GM18511 (cell line): ENCODE measurements at regions not wholly inside any gene's neighbourhood (a gene's known extent, or its start where the extent isn't known, plus 50 kb on each side); places are given as distances from the start of the nearest gene placed in this dataset.

Experiments
- ATAC-seq: cut with Tn5 transposase; IDR thresholded peaks from one replicate; pipeline ENCODE4 v1.9.1; 2021; ENCODE audit warnings: mild to moderate bottlenecking, moderate library complexity; ENCODE audit not compliant: unreplicated experiment

DNA sequence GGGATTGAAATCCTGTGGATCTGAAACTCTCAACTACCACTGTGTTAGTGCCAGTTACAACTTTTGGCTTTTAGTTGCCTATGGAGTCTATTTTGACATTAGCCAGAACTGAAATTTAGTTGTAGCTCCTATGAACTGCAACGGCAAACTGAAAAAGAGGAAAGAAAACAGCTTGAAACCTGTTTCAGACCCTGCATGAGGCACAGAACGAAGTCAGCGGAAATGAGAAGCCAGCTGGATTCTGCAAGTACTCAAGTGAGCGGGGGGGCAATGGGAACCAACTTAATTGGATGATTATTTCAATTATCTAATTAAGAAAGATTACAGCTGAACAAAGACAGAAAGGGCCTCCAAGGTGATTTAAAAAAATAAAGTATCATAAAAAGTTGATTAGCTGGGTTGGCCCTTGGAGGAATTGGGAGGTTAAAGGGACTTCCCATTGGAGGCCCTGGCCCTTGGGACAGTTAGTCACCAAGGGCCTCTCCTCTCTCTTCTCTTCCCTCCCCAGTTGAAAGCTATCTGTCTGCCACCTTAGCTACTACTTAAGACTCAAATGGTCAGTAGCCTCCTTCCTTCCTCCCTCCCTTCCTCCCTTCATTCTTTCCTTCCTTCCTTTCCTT lies 352.1 kb downstream of the SHQ1 start:
- no peak for ATAC-seq

- ATAC-seq: no peak
Observed at GRCh38 chr3:72494626-72495025, 353.6 kb downstream of the SHQ1 start.

- ATAC-seq: no peak
Observed at GRCh38 chr3:72494130-72494529, 354.1 kb downstream of the SHQ1 start.

- ATAC-seq: no peak
Observed at GRCh38 chr3:72492240-72492639, 356.0 kb downstream of the SHQ1 start.

GRCh38 chr3:72490688-72491435 lies 357.4 kb downstream of the SHQ1 start:
- no peak for ATAC-seq

GRCh38 chr3:72489901-72490300 lies 358.3 kb downstream of the SHQ1 start:
- no peak for ATAC-seq

- ATAC-seq: no peak
Observed at GRCh38 chr3:72488738-72489035, 359.6 kb downstream of the SHQ1 start.

- no peak for ATAC-seq
Observed at GRCh38 chr3:72487946-72488737, 360.1 kb downstream of the SHQ1 start.

DNA sequence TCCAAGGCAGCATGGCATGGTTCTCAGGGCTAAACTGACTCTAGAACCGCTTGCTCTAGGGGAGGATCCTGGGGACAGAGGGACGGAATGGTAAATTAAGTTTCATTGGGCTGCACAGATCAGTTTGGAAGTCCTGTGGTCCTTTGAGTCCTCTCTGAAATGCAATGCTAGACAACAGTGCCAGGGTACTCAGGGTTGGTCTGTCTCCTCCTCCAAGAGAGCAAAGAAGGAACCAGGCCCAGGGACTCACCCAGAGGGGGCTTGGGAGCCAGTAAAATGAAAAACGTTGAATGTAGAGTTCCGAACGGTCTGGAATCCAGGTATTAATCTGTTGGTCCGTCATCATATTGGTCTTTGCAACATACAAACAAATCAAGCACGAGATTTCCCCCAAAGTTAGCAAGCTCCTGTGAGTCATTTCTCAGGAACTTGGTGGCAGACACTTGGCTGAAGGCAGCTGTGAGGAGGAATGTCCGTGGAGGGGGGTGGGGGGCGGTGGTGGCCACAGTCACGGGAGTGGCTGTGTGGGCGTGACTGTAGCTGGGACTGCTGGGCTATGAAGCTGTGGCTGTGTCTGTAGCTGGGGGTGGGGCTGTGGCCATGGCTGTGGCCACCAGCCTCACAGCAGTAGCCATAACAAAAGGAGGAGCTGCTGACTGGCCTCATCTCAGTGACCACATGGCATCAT lies 361.0 kb downstream of the SHQ1 start:
- ATAC-seq: no peak

- ATAC-seq: no peak
Observed at GRCh38 chr3:72485641-72486040, 362.6 kb downstream of the SHQ1 start.

DNA sequence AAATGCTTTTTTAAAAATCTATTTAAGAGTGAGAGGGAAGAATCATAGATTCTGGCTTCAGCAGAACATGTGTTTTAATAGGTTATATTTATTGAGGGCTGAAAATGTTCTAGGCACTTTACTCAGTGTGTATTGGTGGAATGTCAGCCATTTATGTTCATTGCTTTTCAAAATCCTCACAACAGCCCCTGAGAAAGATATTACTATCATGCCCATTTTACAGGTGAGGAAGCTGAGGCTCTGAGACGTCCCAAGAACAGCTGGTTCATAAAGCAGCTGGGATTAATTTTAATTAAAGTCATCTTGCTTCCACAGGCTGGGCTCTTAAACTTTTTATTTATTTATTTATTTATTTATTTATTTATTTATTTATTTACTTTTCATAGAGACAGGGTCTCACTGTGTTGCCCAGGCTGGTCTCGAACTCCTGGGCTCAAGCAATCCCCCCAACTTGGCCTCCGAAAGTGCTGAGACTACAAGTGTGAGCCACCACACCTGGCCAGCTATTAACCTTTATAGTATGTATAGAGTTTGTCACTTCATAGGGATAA lies 364.6 kb downstream of the SHQ1 start:
- no peak for ATAC-seq

GRCh38 chr3:72482589-72483321 lies 365.5 kb downstream of the SHQ1 start:
- ATAC-seq: no peak

GRCh38 chr3:72481542-72481941 lies 366.7 kb downstream of the SHQ1 start:
- ATAC-seq: no peak

DNA sequence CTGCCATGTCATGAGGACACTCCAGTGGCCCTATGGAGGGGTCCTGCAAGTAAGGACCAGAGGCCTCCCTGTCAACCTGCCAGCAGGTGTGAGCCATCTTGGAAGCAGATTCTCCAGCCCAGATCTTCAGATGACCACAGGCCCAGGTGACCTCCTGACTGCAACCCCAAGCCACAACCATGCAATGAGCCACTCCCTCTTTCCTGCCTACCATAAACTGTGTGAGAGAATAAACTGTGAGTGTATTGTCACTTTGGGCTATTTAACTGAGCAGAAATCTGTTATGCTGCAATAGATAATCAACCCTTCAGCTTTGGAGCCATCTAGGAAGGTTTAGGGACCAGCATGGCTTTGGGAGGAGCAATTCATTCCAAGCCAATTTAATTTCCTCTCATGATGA lies 367.9 kb downstream of the SHQ1 start:
- no peak for ATAC-seq

- no peak for ATAC-seq
Observed at GRCh38 chr3:72479651-72480215, 368.5 kb downstream of the SHQ1 start.

DNA sequence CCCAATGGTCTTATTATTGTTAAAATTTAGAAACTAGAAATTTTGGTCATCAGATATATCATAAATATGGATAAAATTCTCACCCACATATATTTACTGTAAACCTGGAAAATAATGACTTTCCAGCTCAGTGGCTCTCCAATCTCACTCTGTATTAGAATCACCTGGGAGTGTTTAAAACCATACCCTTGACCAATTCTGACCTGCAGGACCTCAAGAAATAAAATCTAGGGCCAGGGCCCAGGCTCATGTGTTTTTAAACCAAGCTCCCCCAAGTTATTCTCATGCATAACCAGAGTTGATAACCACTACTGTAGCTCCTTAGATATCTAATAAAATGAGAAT lies 372.1 kb downstream of the SHQ1 start:
- ATAC-seq: no peak

DNA sequence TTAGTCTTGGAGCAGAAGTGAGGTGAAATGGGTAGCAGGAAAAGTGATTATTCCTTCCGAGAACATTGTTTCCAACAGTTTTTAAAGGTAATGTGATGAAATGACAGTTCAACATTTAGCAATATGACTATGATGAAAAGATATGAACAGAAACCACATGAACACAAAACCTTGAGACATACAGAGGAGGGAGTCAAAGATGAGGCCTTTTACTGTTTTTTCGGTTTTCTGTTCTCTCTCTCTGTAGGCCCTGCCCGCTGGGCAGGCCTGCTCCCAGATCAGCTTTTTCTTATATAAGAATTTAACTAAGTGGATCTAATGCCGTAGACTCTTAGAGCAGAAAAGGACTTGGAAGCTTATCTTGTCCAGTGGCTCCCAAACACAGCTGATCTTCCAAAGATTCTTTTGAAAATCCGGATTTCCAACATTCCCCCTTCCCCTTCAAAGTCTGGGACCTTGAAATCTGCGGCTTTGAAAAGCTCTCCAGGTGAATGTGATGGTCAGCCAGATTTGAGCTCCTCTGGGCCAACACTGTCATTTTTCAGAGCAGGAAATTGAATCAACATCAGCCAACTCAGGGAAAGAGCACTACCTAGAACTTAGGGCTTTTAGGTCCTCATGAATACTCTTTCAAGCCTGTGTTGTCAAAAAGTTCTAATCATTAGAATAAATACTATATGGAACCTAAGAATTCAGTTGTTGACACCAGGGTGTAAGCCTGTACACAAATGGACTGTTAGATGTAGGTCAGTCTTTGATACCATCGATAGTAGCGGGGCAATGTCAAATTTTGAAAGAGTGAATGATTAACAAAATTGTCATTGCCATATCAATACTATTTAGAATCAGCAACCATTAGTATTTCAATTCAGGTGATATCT lies 372.7 kb downstream of the SHQ1 start:
- ATAC-seq: peak; percentile 40

DNA sequence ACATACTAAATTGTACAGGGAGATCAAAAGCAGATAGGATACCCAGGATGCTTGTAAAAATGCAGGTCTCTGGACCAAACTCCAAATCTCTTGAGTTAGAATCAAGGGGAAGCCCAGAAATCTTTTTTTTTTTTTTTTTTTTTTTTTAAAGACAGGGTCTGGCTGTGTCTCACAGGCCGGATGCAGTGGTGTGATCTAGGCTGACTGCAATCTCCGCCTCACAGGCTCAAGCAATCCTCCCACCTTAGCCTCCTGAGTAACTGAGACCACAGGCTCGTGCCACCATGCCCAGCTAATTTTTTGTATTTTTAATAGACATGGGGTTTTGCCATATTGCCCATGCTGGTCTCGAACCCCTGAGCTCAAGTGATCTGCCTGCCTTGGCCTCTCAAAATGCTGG lies 373.5 kb downstream of the SHQ1 start:
- ATAC-seq: no peak

GRCh38 chr3:72473156-72473555 lies 375.1 kb downstream of the SHQ1 start:
- ATAC-seq: peak; percentile 91
